Brain microvascular endothelial cell (primary cell): ENCODE measurements at regions not wholly inside any gene's neighbourhood (a gene's known extent, or its start where the extent isn't known, plus 50 kb on each side); places are given as distances from the start of the nearest gene placed in this dataset.

ENCODE experiments used
- DNase-seq: peaks from one replicate; pipeline ENCODE4 v3.0.0-alpha.2; 2020
- H3K27ac ChIP-seq: fragments of 250-450 bp; sonication (Bioruptor Pico); 2 replicates; pipeline ENCODE4 v1.5.1; 2020; ENCODE audit warnings: mild to moderate bottlenecking, moderate library complexity
- H3K27me3 ChIP-seq: fragments of 250-450 bp; sonication (Bioruptor Pico); replicated peaks from 2 replicates; pipeline ENCODE4 v1.5.1; 2020; ENCODE audit warnings: mild to moderate bottlenecking
- H3K36me3 ChIP-seq: fragments of 250-450 bp; sonication (Bioruptor Pico); replicated peaks from 2 replicates; pipeline ENCODE4 v1.5.1; 2020; ENCODE audit warnings: mild to moderate bottlenecking
- H3K4me3 ChIP-seq: 2 replicates; pipeline ENCODE4 v1.5.1; 2011; ENCODE audit warnings: low read depth, mild to moderate bottlenecking, control low read depth, low read length, moderate library complexity
- in situ Hi-C: cut with HindIII; loops from 2 replicates; pipeline ENCODE4 v1.10.0; 2017; ENCODE audit warnings: low sequenced_read_pairs, low pct_ligation_motif_present
- TF ChIP-seq, protein P1 (sequence below): IDR thresholded peaks from 2 replicates; pipeline ENCODE4 v1.5.1; 2011; ENCODE audit warnings: low read depth, mild to moderate bottlenecking, moderate library complexity, low read length, control low read depth, inconsistent platforms; ENCODE audit errors: missing control alignments

- H3K27ac ChIP-seq, result no peak overlapping the region
- TF ChIP-seq, protein P1, sequence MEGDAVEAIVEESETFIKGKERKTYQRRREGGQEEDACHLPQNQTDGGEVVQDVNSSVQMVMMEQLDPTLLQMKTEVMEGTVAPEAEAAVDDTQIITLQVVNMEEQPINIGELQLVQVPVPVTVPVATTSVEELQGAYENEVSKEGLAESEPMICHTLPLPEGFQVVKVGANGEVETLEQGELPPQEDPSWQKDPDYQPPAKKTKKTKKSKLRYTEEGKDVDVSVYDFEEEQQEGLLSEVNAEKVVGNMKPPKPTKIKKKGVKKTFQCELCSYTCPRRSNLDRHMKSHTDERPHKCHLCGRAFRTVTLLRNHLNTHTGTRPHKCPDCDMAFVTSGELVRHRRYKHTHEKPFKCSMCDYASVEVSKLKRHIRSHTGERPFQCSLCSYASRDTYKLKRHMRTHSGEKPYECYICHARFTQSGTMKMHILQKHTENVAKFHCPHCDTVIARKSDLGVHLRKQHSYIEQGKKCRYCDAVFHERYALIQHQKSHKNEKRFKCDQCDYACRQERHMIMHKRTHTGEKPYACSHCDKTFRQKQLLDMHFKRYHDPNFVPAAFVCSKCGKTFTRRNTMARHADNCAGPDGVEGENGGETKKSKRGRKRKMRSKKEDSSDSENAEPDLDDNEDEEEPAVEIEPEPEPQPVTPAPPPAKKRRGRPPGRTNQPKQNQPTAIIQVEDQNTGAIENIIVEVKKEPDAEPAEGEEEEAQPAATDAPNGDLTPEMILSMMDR, result no peak
- no peaks in the 10 kb centered on the region for H3K36me3 ChIP-seq
- DNase-seq, result no peak
- H3K4me3 ChIP-seq, result no peak overlapping the region
- H3K27me3 ChIP-seq, result no peaks in the 10 kb centered on the region
- in situ Hi-C loops, result no loop called here
Observed at GRCh38 chr1:95578462-95578861, 344.5 kb downstream of the RWDD3 start.

DNA sequence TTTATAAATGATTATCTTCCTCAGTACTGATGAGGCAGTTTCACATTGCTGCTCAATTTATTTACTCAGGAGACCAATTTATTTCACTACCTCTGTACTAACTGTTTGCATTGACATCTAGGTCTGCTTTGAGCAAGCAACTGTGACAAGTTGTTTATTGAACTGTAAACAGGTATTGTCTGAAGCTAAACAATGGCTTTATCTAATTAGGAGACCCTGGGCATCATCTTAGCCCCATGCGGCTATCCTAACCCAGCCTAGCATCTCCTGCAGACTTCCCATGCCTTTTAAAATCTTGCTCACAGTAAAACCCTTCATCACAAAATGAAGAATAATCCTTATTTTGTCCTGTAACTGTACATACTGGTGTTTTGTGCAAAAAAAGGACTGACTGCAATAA lies 348.2 kb downstream of the RWDD3 start:
- no peaks in the 10 kb centered on the region for H3K36me3 ChIP-seq
- no peak overlapping the region for H3K4me3 ChIP-seq
- in situ Hi-C loops, result no loop called here
- H3K27me3 ChIP-seq, result no peaks in the 10 kb centered on the region
- TF ChIP-seq, protein P1, result no peak
- H3K27ac ChIP-seq, result no peak overlapping the region
- DNase-seq, result no peak

GRCh38 chr1:95582746-95583145 lies 348.7 kb downstream of the RWDD3 start:
- in situ Hi-C loops, result no loop called here
- Histone ChIP-seq H3K27me3 (no peaks in the 10 kb centered on the region), H3K36me3 (no peaks in the 10 kb centered on the region), H3K27ac (no peak overlapping the region), H3K4me3 (no peak overlapping the region)
- DNase-seq, result no peak
- TF ChIP-seq, protein P1, result no peak

- in situ Hi-C loops, result no loop called here
- H3K4me3 ChIP-seq, result no peak overlapping the region
Observed at GRCh38 chr1:95583661-95584210, 349.7 kb downstream of the RWDD3 start.

DNA sequence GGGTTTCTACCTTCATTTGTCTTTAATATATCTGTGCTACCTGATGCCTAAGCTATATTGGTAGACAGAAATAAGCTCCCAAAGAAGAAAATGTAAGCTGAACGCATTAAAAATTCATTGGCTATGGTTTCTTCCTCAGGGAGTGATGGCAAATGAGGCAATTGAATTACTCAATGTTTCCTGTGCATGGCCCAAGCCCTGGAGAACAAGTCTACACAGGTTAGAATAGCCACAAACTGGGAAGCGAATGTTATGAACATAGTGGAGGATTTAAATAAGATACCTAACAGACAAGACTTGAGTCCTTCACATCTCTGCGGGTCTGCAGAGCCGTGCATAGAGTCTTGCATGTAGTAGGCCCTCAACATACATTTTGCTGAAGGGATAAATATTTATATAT lies 350.3 kb downstream of the RWDD3 start:
- Histone ChIP-seq H3K27ac (no peak overlapping the region), H3K27me3 (no peaks in the 10 kb centered on the region), H3K4me3 (no peak overlapping the region), H3K36me3 (no peaks in the 10 kb centered on the region)
- in situ Hi-C loops, result no loop called here
- TF ChIP-seq, protein P1, result no peak
- DNase-seq, result no peak

More at GRCh38 chr1:95583661-95584210, 349.7 kb downstream of the RWDD3 start:
- TF ChIP-seq, protein P1, result no peak
- H3K27ac ChIP-seq, result no peak overlapping the region
- no peaks in the 10 kb centered on the region for H3K27me3 ChIP-seq
- no peaks in the 10 kb centered on the region for H3K36me3 ChIP-seq
- no peak for DNase-seq

DNA sequence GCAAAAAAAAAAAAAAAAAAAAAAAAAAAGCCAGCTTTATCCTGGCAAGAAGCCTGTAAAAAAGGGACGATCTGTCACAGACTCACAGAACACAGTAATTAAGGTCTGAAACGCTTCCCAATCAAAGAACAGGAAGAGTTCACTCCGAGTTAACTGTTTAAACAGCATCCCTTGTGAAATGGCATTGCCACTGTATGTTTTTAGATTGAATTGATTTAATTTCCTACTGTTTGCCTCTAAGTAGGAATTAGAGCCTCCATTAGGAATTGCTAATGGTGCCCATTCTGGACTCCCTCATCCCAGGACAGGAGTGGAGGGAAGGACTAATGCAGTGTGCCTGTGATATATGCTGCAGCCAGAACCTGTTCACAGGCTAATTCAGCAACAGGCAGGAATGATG lies 370.8 kb downstream of the RWDD3 start:
- TF ChIP-seq, protein P1, result no peak
- Histone ChIP-seq H3K4me3 (no peak overlapping the region), H3K27ac (no peak overlapping the region), H3K27me3 (no peaks in the 10 kb centered on the region), H3K36me3 (no peaks in the 10 kb centered on the region)
- in situ Hi-C loops, result no loop called here
- no peak for DNase-seq
